Activated CD4-positive, CD25-positive, alpha-beta regulatory T cell treated with anti-CD3 and anti-CD28 coated beads, Interleukin-2, amount 50 U/mL, for 24 hours (primary cell): ENCODE measurements at regions not wholly inside any gene's neighbourhood (a gene's known extent, or its start where the extent isn't known, plus 50 kb on each side); places are given as distances from the start of the nearest gene placed in this dataset.
"Not testable (repeated sequence)": the region's sequence is repeated elsewhere in the genome, so short reads cannot be mapped to it uniquely, and the experiment has no call there.

Experiments
- ATAC-seq, 2 donors: fragments of 150-1000 bp; cut with Tn5 transposase; one replicate each; pipeline ENCODE4 v1.10.0; 2021; ENCODE audit warnings: mild to moderate bottlenecking in 1 of 2, moderate library complexity in 1 of 2

GRCh38 chr11:129700701-129701100, 114.9 kb upstream of the TMEM45B start:
- ATAC-seq: no peak

- no peak for ATAC-seq
These were observed 113.9 kb upstream of the TMEM45B start for GRCh38 chr11:129701706-129702105.

GRCh38 chr11:129702410-129703398, 112.9 kb upstream of the TMEM45B start:
- ATAC-seq: no peak

GRCh38 chr11:129703846-129704245, 111.8 kb upstream of the TMEM45B start:
- no peak for ATAC-seq

GRCh38 chr11:129704831-129705230, 110.8 kb upstream of the TMEM45B start:
- ATAC-seq: no peak

- ATAC-seq: no peak
These were observed 110.3 kb upstream of the TMEM45B start for GRCh38 chr11:129705341-129705740.

- no peak for ATAC-seq
These were observed 109.7 kb upstream of the TMEM45B start for GRCh38 chr11:129705933-129706332.

- no peak for ATAC-seq
These were observed 105.7 kb upstream of the TMEM45B start for GRCh38 chr11:129709801-129710398.

GRCh38 chr11:129710423-129710822, 105.2 kb upstream of the TMEM45B start:
- no peak for ATAC-seq

GRCh38 chr11:129711760-129712159, 103.9 kb upstream of the TMEM45B start:
- ATAC-seq: no peak

GRCh38 chr11:129712486-129713240, 103.0 kb upstream of the TMEM45B start:
- not testable (repeated sequence) for ATAC-seq

- no peak for ATAC-seq
These were observed 96.6 kb upstream of the TMEM45B start for GRCh38 chr11:129719037-129719436.

- no peak for ATAC-seq
These were observed 95.5 kb upstream of the TMEM45B start for GRCh38 chr11:129720156-129720555.

- no peak for ATAC-seq
These were observed 94.7 kb upstream of the TMEM45B start for GRCh38 chr11:129720994-129721393.

- no peak for ATAC-seq
These were observed 94.0 kb upstream of the TMEM45B start for GRCh38 chr11:129721685-129722084.

- ATAC-seq: no peak
These were observed 93.1 kb upstream of the TMEM45B start for GRCh38 chr11:129722529-129722928.

- ATAC-seq: no peak
These were observed 92.4 kb upstream of the TMEM45B start for GRCh38 chr11:129723146-129723760.

- ATAC-seq: no peak
These were observed 91.9 kb upstream of the TMEM45B start for GRCh38 chr11:129723761-129724162.

GRCh38 chr11:129724866-129725265, 90.8 kb upstream of the TMEM45B start:
- ATAC-seq: no peak

- no peak for ATAC-seq
These were observed 89.5 kb upstream of the TMEM45B start for GRCh38 chr11:129726179-129726578.

GRCh38 chr11:129728581-129728980, 87.1 kb upstream of the TMEM45B start:
- ATAC-seq: no peak

GRCh38 chr11:129729216-129729615, 86.4 kb upstream of the TMEM45B start:
- no peak for ATAC-seq

- ATAC-seq: no peak
These were observed 85.8 kb upstream of the TMEM45B start for GRCh38 chr11:129729823-129730222.
